ENCODE measurements at regions not wholly inside any gene's neighbourhood (a gene's known extent, or its start where the extent isn't known, plus 50 kb on each side); places are given as distances from the start of the nearest gene placed in this dataset.

DNA sequence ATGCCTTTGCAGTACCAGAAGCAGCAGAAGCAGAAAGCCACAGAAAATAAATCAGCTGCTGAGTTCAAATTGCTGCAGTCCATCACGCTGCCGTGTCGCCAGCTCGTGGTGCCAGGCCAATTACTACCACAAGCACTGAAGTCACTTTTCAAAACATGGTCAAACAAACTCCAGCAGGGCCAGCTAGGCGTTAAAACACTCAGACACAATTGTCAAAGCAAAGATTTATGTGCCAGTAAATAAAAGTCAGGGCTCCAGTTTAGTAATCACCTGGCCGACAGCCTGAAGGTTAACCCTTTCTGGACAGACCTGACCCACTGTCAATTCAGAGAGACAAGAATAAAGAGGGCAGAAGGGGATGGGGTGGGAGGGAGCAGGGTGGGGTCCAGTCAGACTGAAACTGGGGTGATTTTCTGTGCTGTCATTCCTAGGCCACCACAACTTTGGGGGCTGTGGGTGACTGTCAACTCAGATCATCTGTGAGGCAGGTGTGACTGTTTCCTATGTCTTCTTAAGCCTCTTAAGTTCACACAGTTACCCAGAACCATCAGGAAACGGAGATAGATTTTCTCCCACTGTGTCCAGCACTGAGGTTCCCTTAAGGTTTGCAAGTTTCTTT, 109.8 kb upstream of the FUT8 start:
- TF ChIP-seq FOXP2 (optimal IDR thresholded peaks at IDR 0.05; ENCODE audit: borderline replicate concordance, extremely low read depth, extremely low read length, insufficient read depth) = no peak
- TF ChIP-seq SIN3A (IDR thresholded peaks at IDR 0.05; ENCODE audit: borderline replicate concordance, insufficient read depth, low read length) = no peak
- TF ChIP-seq TAF1 (IDR thresholded peaks at IDR 0.05; ENCODE audit: borderline replicate concordance, insufficient read depth, low read length) = no peak
- no peak for TF ChIP-seq POLR2AphosphoS5 (IDR thresholded peaks at IDR 0.05; ENCODE audit: low read depth, low read length)
- no peak for TF ChIP-seq REST (IDR thresholded peaks at IDR 0.05; ENCODE audit: insufficient read depth in 1 of 2, low read depth in 2 of 2, low read length in 2 of 2)

- TF ChIP-seq TAF1 (IDR thresholded peaks at IDR 0.05; ENCODE audit: borderline replicate concordance, insufficient read depth, low read length) = no peak
- no peak for TF ChIP-seq FOXP2 (optimal IDR thresholded peaks at IDR 0.05; ENCODE audit: borderline replicate concordance, extremely low read depth, extremely low read length, insufficient read depth)
- no peak for TF ChIP-seq SIN3A (IDR thresholded peaks at IDR 0.05; ENCODE audit: borderline replicate concordance, insufficient read depth, low read length)
- no peak for TF ChIP-seq POLR2AphosphoS5 (IDR thresholded peaks at IDR 0.05; ENCODE audit: low read depth, low read length)
- TF ChIP-seq REST (IDR thresholded peaks at IDR 0.05; ENCODE audit: insufficient read depth in 1 of 2, low read depth in 2 of 2, low read length in 2 of 2) = no peak
Observed at GRCh38 chr14:65303190-65303898, 109.2 kb upstream of the FUT8 start.

GRCh38 chr14:65303899-65304222, 108.7 kb upstream of the FUT8 start:
- TF ChIP-seq SIN3A (IDR thresholded peaks at IDR 0.05; ENCODE audit: borderline replicate concordance, insufficient read depth, low read length) (no peak), FOXP2 (optimal IDR thresholded peaks at IDR 0.05; ENCODE audit: borderline replicate concordance, extremely low read depth, extremely low read length, insufficient read depth) (no peak), POLR2AphosphoS5 (IDR thresholded peaks at IDR 0.05; ENCODE audit: low read depth, low read length) (no peak), REST (IDR thresholded peaks at IDR 0.05; ENCODE audit: insufficient read depth in 1 of 2, low read depth in 2 of 2, low read length in 2 of 2) (no peak), TAF1 (IDR thresholded peaks at IDR 0.05; ENCODE audit: borderline replicate concordance, insufficient read depth, low read length) (no peak)

GRCh38 chr14:65304239-65304638, 108.3 kb upstream of the FUT8 start:
- no peak for TF ChIP-seq POLR2AphosphoS5 (IDR thresholded peaks at IDR 0.05; ENCODE audit: low read depth, low read length)
- no peak for TF ChIP-seq FOXP2 (optimal IDR thresholded peaks at IDR 0.05; ENCODE audit: borderline replicate concordance, extremely low read depth, extremely low read length, insufficient read depth)
- no peak for TF ChIP-seq REST (IDR thresholded peaks at IDR 0.05; ENCODE audit: insufficient read depth in 1 of 2, low read depth in 2 of 2, low read length in 2 of 2)
- TF ChIP-seq SIN3A (IDR thresholded peaks at IDR 0.05; ENCODE audit: borderline replicate concordance, insufficient read depth, low read length) = no peak
- no peak for TF ChIP-seq TAF1 (IDR thresholded peaks at IDR 0.05; ENCODE audit: borderline replicate concordance, insufficient read depth, low read length)
